Endothelial cell of hepatic sinusoid (primary cell): ENCODE measurements at regions not wholly inside any gene's neighbourhood (a gene's known extent, or its start where the extent isn't known, plus 50 kb on each side); places are given as distances from the start of the nearest gene placed in this dataset.

Source experiments
- in situ Hi-C: cut with HindIII; loops from 2 replicates; pipeline ENCODE4 v1.10.0; 2017; ENCODE audit warnings: low sequenced_read_pairs

GRCh38 chr18:78017869-78018268 lies 768.2 kb downstream of the GALR1 start:
- in situ Hi-C loops: no loop called here

DNA sequence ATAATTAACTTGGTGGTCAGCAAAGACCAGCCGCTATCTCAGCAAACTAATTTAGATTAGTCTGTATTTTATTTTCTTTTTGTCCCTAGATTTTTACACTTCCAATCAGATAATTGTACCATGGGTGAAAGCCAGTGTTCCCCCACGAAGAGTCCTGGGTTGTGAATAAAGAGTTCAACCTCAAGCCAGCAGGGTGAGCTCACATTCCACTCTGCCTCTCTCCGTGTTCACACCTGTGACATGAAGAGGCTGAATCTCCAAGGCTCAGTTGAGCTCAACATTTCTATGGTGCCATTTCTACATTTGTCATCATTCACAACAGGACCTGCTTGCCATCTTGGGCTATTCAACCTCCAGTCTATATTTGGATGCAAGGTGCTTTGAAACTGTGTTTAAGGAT lies 771.5 kb downstream of the GALR1 start:
- in situ Hi-C loops: no loop called here

GRCh38 chr18:78031589-78031988 lies 781.9 kb downstream of the GALR1 start:
- in situ Hi-C loops: no loop called here

GRCh38 chr18:78031991-78032390 lies 782.3 kb downstream of the GALR1 start:
- in situ Hi-C loops: no loop called here

DNA sequence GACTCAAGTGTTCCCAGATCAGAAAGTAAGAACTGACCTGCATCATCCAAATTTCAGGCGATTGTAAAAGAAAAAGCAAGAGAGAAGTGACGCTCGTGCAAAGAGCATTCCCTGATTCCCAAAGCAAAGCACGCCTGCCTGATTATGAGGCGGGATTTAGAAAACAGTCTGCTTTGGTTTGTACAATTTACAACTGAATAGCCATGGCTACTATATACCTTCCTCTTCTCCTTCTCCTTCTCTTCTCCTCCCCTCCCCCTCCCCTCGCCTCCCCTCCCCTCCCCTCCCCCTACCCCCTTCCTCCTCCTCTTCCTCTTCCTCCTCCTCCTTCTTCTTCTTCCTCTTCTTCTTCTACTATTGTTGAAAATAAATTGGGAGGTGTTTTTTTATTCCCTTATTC lies 782.9 kb downstream of the GALR1 start:
- in situ Hi-C loops: no loop called here

DNA sequence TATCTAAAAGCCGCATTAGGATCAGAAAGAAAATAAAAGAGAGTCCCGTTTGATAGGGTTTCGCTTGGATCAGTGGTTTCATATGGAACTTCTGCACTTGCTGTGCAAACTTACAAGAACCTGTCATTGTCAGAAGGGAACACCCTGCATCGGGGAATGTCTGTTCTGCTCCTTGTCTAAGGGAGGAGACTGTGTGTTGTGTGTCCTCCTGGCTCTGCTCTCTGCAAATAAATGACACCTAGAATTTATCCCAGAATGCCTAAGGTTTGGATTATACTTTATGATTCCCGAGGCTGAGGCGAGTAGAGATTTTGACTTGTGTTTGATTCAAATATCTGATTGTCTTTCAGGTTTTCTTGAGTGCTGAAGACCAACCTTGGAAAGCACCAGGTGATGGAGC lies 785.1 kb downstream of the GALR1 start:
- in situ Hi-C loops: no loop called here

DNA sequence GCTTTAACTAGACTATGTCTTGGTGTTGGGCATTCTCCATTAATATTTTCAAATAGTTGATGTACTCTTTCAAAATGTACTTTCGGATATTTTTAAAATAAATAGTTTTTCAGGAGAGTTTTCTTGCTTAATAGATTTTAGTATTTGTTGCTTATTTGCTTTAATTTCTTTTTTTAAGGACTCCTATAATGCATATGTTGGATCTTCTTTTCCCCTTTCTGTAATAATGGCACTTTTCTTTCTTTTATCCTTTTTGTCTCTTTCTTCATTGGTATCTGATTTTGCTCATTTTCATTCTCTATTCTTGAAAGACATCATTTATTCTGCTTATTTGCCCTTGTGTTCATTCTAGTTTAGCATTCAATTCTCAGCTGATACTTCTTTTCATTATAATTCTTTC lies 791.6 kb downstream of the GALR1 start:
- in situ Hi-C loops: no loop called here

GRCh38 chr18:78046631-78047030 lies 797.0 kb downstream of the GALR1 start:
- in situ Hi-C loops: no loop called here

DNA sequence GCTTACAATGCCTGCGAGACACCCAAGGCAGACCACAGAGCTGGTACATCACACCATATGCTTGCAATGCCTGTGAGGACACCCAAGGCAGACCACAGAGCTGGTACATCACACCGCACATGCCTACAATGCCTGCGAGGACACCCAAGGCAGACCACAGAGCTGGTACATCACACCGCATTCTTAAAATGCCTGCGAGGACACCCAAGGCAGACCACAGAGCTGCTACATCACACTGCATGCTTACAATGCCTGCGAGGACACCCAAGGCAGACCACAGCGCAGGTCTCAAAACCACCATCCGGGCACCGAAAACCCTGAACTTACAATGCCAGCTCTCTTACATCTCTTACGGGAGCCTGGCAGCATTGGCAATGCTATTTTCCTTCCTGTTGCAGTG lies 799.6 kb downstream of the GALR1 start:
- in situ Hi-C loops: no loop called here

DNA sequence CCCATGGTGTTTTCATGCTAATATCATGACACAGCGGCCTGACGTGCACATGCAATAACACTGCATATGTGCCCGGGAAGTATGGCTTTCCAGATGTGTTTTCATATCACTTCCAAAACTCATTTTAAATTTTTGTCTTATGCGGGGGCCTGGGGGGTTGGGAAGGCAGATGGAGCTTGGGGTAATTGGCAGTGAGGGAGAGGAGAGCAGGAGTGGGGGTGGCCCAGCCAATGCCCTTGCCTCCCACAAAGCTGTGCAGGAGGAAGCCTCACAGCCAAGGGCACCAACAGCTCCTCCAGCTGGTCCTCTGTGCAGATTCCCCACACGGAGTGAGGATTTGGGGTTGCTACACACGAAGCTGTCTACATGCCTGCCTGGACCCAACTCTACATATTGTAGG lies 805.2 kb downstream of the GALR1 start:
- in situ Hi-C loops: no loop called here

- in situ Hi-C loops: no loop called here
These were observed 806.4 kb downstream of the GALR1 start for GRCh38 chr18:78056011-78056410.

DNA sequence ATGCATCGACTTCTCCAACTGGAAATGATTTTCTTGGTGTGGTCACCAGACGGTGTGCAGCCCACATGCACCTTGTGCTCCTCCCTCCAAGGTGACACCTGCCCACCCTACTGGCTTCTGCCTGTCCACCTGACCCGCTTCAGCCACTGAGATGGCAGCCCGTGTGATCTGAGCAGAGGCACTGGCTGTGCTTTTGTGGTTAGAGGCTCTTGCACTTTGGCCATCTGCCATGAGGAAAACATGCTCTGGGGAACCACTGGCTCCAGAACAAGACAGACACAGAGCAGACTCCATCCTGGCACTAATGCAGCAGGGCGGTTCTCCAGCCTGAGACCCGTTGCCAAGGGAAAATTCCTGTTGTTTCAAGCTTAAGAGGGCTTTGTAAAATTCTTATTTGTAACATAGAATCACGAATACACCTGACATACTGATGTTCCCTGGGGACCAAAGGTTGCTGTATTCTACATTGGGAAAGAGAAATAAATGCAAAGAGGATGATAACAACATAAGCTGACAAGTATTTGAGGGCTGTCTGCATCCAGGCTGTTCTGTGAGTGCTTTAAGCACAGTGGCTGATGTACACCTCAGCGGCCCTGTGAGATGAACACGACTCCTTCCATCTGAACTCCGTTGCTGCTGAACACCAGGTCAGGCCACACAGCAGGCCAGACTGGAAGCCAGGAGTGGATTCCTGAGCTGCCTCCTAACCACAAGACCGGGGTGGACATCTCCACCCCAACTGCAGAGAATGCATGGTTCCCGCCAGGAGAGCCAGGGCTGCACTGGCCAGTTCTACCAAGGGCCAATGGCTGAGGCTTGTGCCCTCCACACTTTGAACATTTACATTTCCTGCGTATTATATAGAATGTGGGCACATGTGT lies 820.4 kb downstream of the GALR1 start:
- in situ Hi-C loops: no loop called here

- in situ Hi-C loops: no loop called here
These were observed 821.6 kb downstream of the GALR1 start for GRCh38 chr18:78071166-78071710.

- in situ Hi-C loops: no loop called here
These were observed 822.1 kb downstream of the GALR1 start for GRCh38 chr18:78071776-78072175.

- in situ Hi-C loops: no loop called here
These were observed 822.7 kb downstream of the GALR1 start for GRCh38 chr18:78072375-78072774.

- in situ Hi-C loops: no loop called here
These were observed 823.6 kb downstream of the GALR1 start for GRCh38 chr18:78073275-78073674.

DNA sequence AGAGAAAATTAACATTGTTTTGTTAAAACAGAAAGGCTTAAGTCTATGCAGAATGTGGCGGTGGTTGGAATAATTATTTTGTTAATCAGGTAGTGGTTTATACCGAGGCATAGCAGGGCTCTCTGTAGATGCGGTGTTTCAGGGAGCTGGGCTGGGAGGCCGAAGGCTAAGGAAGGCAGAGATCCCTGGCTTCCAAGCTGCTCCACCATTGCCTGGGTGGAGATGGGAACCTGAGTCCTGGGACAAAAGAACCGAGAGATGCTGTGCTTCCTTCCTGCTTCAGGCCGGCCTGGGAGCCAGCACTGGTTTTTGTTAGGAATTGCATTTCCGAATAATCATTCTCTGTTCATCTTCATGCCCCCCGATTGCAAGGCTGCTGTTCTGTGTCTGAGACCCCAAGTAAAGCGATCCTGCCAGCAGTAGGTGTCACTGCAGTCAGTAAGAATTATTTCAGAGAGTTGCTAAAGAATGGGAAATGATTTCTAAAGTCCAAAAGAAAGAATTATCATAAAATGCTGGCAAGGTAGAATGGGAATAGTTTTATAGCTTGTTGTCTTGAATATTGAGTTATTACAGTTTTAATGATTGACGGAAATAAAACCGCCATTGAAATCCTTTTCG lies 824.9 kb downstream of the GALR1 start:
- in situ Hi-C loops: no loop called here

DNA sequence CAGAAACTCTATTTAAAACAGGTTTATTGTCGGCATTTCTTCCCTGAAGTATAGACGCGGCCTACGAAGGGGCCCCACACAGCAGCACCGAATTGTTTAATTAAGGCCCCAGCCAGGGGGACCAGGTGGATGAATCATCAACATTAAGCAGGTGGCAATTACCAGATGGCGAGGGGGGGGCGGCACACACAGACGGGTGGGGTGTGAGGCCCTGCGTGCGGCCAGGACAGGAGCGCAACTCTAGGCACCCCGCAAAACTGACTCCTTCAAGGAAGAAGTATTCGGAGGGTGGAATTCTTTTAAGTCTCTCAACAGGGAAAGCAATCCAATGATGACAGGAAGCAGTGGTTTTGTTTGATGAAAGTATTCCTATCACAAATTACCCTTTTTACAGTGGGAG lies 830.4 kb downstream of the GALR1 start:
- in situ Hi-C loops: no loop called here

DNA sequence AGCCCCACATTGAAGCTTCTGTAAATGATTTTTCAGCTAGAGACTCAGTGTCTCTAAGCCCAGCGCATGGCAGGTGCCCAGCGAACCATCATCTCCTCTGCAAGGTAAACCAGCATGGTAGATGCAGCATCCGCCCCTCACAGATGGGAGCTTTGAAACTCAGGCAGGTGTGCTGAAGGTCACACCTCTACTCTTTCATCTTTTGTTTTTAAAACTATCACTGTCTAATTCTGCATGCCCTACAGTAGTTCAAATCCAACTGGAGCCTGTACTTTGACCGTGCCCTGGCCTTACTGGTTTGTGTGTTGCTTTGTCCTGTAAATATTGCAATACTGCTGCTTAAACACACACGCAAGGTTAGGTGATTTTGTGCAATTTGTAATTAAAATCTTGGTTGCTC lies 831.1 kb downstream of the GALR1 start:
- in situ Hi-C loops: no loop called here

- in situ Hi-C loops: no loop called here
These were observed 833.2 kb downstream of the GALR1 start for GRCh38 chr18:78082816-78083215.

DNA sequence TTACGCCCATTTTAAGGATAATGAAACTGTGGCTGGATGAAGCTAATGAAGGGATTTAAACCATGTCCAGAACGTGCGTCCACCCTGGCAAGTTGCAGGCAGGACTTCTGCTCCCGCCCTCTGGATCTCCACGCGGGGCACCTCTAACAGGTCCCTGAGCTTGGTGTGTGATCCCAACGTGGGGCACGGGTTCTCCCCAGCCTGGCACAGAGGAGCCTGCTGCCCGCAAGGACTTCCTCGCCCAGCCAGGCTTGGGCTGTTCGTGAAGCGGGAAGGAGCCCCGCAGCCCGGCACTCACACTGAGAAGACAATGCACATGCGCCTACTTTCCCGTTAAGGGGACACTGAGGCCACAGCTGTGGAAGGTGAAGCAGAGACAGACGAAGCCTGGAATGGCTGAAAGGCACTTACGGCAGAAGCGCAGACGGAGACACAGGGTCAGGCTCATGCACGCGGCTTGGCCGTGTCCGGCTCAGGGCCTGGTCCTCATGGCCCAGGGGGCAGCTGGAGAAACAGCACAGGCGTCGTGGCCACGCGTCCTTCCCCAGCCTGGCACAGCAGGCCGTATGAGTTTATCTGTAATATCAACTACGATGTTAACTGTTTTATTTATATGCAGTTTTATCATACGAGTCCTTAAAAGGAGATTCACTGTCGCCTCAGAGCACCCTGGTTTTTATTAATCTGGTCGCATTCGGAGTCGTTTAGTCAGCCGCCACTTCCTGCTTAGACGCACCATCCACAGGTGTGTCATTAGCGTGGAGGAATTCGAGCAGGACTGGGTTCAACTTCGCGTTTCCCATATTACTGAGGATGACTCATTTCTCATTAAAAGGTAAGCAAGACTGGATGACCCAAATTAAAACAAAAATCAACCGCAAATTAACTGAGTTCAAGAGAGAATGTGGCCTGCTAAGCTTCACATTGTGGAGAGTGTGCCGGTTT lies 835.9 kb downstream of the GALR1 start:
- in situ Hi-C loops: no loop called here
